Adrenal gland (tissue), 5 donors: ENCODE measurements at regions not wholly inside any gene's neighbourhood (a gene's known extent, or its start where the extent isn't known, plus 50 kb on each side); places are given as distances from the start of the nearest gene placed in this dataset.

Experiments used
- POLR2A ChIP-seq, 2 donors: fragments of 450-650 bp; IDR thresholded peaks; one replicate each; pipeline ENCODE4 v1.6.1; 2017; ENCODE audit warnings: antibody characterized with exemption in 2 of 2, mild to moderate bottlenecking in 2 of 2, moderate library complexity in 1 of 2
- TF ChIP-seq, protein P1 (sequence below), 6 experiments: fragments of 450-650 bp in 4 of 6; fragments of 200-600 bp in 2 of 6; sonication (generic) in 1 of 6; IDR thresholded peaks; 1 replicate in 5 of 6; 2 replicates in 1 of 6; pipeline versions ENCODE4 v1.5.1 to v1.8.0; 2016 to 2021; ENCODE audit warnings: antibody characterized with exemption in 6 of 6, mild to moderate bottlenecking in 2 of 6, moderate library complexity in 1 of 6
- donor health status: DM: no; HTN: no; CAD: no.

DNA sequence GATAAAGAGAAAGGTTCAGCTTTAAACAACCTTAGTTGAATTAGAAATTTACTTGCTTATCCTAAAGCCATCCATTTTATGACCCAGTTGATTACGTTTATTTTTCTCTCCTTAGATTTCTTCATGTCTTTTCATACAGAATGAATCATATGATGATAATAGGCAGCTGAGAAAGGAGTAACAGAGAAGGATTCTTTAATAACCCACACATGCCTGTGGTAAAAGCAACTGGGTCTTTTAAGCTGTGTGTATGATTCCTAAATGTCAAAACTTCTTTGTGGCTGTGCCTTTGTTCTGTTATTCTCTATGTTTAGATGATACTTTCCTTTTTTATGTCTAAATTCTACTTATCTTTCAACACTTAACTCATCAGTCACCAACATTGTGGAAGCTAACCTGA, 626.5 kb downstream of the NCAM2 start:
- TF ChIP-seq, protein P1, sequence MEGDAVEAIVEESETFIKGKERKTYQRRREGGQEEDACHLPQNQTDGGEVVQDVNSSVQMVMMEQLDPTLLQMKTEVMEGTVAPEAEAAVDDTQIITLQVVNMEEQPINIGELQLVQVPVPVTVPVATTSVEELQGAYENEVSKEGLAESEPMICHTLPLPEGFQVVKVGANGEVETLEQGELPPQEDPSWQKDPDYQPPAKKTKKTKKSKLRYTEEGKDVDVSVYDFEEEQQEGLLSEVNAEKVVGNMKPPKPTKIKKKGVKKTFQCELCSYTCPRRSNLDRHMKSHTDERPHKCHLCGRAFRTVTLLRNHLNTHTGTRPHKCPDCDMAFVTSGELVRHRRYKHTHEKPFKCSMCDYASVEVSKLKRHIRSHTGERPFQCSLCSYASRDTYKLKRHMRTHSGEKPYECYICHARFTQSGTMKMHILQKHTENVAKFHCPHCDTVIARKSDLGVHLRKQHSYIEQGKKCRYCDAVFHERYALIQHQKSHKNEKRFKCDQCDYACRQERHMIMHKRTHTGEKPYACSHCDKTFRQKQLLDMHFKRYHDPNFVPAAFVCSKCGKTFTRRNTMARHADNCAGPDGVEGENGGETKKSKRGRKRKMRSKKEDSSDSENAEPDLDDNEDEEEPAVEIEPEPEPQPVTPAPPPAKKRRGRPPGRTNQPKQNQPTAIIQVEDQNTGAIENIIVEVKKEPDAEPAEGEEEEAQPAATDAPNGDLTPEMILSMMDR (IDR thresholded peaks at IDR 0.05) = no peak
- no peak for TF ChIP-seq POLR2A (IDR thresholded peaks at IDR 0.05)
